GM23338 (cell line): ENCODE measurements at regions not wholly inside any gene's neighbourhood (a gene's known extent, or its start where the extent isn't known, plus 50 kb on each side); places are given as distances from the start of the nearest gene placed in this dataset.

Experiments
- CREB1 ChIP-seq: fragments of 250-450 bp; sonication (Bioruptor Pico); IDR thresholded peaks from 2 replicates; pipeline ENCODE4 v1.5.0; 2020; ENCODE audit warnings: low read depth, mild to moderate bottlenecking, moderate library complexity
- CTCF ChIP-seq, 2 experiments: fragments of 200-600 bp in 1 of 2; sonication (generic) in 1 of 2; conservative IDR thresholded peaks; 2 replicates each; pipeline versions ENCODE4 v1.5.1 to v1.6.1; 2016 to 2017; ENCODE audit warnings: antibody characterized with exemption in 2 of 2, low read depth in 2 of 2, mild to moderate bottlenecking in 2 of 2, moderate library complexity in 1 of 2
- EZH2 ChIP-seq: fragments of 200-600 bp; sonication (generic); IDR thresholded peaks from one replicate; pipeline ENCODE4 v1.8.0; 2017; ENCODE audit warnings: antibody characterized with exemption, mild to moderate bottlenecking, low read depth; ENCODE audit not compliant: unreplicated experiment
- EZH2phosphoT487 ChIP-seq: fragments of 200-600 bp; sonication (generic); IDR thresholded peaks from one replicate; pipeline ENCODE4 v1.8.1; 2018; ENCODE audit warnings: antibody characterized with exemption; ENCODE audit not compliant: unreplicated experiment
- JUNB ChIP-seq: IDR thresholded peaks from one replicate; pipeline ENCODE4 v1.6.1; 2016; ENCODE audit warnings: antibody characterized with exemption; ENCODE audit not compliant: unreplicated experiment
- POLR2AphosphoS5 ChIP-seq: IDR thresholded peaks from 2 replicates; pipeline ENCODE4 v1.6.1; 2016; ENCODE audit warnings: antibody characterized with exemption, low read depth
- REST ChIP-seq: IDR thresholded peaks from one replicate; pipeline ENCODE4 v1.6.1; 2018; ENCODE audit warnings: antibody characterized with exemption; ENCODE audit not compliant: unreplicated experiment
- STAT1 ChIP-seq: IDR thresholded peaks from one replicate; pipeline ENCODE4 v1.6.1; 2016; ENCODE audit warnings: antibody characterized with exemption; ENCODE audit not compliant: unreplicated experiment
- ZNF114 ChIP-seq: fragments of 250-450 bp; sonication (Bioruptor Pico); IDR thresholded peaks from 2 replicates; pipeline ENCODE4 v1.5.0; 2020; ENCODE audit warnings: mild to moderate bottlenecking, moderate library complexity
- ZNF331 ChIP-seq: fragments of 250-450 bp; sonication (Bioruptor Pico); IDR thresholded peaks from 2 replicates; pipeline ENCODE4 v1.5.0; 2020; ENCODE audit warnings: low read depth, mild to moderate bottlenecking, moderate library complexity
- TF ChIP-seq, protein P1 (sequence below): IDR thresholded peaks from 2 replicates; pipeline ENCODE4 v1.6.1; 2016; ENCODE audit warnings: antibody characterized with exemption

DNA sequence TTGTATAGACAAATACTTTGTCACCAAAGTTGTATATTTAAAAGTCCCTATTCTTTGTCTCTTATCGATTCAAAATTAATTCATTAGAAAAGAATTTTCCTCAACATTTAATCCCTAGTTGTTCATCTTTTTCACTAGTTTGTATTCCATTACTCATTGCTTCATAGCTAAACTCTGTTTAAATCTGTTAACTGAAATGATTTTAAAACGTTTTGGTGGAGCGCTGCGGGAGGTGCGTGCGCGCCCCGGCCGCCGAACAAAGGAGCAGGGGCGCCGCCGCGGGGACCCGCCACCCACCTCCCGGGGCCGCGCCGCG lies 56.4 kb upstream of the GOLGA8A start:
- TF ChIP-seq EZH2 (peak; percentile 52), ZNF114 (CRISPR knock-in tag) (no peak), CTCF (conservative IDR thresholded peaks at IDR 0.05; ENCODE audit: low read depth in 2 of 2) (no peak), POLR2AphosphoS5 (no peak), CREB1 (no peak), REST (no peak), STAT1 (no peak), JUNB (no peak), EZH2phosphoT487 (no peak), ZNF331 (no peak)
- TF ChIP-seq, protein P1, sequence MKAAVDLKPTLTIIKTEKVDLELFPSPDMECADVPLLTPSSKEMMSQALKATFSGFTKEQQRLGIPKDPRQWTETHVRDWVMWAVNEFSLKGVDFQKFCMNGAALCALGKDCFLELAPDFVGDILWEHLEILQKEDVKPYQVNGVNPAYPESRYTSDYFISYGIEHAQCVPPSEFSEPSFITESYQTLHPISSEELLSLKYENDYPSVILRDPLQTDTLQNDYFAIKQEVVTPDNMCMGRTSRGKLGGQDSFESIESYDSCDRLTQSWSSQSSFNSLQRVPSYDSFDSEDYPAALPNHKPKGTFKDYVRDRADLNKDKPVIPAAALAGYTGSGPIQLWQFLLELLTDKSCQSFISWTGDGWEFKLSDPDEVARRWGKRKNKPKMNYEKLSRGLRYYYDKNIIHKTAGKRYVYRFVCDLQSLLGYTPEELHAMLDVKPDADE = no peak
